GM18517 (cell line): ENCODE measurements at regions not wholly inside any gene's neighbourhood (a gene's known extent, or its start where the extent isn't known, plus 50 kb on each side); places are given as distances from the start of the nearest gene placed in this dataset.

ENCODE experiments used
- ATAC-seq: cut with Tn5 transposase; IDR thresholded peaks from one replicate; pipeline ENCODE4 v1.9.1; 2021; ENCODE audit warnings: mild to moderate bottlenecking, moderate library complexity; ENCODE audit not compliant: unreplicated experiment

DNA sequence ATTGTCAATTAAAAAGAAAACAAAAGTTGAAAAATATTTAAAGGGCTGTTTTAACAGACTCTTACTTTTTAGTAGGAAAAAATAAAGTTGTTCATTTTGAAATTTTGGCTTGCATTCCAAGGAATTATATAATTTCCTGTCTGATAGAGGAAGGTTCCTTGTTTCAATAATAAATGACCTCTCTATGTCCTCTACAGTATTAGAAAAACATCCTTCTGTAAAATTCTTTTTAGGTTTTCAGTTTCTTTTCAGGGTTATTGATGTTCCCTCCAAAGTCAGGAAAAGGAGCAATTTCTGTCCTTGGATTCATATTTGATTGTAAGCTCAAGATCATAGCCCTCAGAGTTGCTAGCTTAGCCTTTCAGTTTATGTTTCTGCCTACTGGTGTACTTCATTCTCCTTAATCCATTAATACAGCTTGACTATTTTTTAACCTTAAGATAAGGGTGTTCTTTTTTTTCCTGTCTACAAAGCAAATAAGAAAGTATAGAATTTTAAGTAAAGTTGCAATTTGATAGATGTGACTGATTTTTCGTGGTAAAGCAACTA is 125.2 kb upstream of the COL3A1 start:
- no peak for ATAC-seq

DNA sequence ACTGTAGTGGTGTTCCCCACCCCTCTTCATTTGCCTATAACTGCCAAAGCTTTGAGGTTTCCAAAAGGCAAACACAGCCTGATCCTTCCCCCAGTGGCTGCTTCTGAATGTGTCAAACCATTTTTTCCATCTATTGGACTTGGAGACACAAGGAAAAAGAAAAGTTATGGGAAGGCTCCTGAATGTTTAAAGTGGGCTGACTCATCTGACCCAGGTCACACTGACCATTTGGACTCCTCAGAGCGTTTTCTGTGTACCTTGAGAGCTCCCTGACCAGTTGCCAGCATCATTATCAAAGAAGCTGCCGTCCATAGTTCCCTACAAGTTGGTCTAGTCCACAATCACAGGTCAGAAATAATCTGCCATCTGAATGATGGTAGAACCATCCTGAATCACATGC is 123.4 kb upstream of the COL3A1 start:
- no peak for ATAC-seq

DNA sequence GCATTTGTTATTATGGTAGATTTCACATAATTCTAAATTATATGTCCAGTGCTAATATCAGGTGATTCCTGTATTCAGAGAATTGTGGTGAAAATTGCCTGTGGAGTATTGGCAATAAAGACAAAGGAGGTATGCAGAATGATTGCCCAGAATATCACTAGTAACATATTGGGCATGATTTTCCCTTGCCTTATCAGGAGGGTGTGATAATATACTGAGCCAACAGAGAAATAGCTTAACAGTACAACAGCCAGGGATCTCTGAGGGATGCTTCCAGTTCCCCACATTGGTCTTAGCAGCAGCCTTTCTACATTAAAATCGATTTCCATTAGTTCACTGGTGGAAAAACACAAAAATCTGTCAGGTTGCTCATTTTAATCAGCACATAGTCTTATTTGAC is 122.9 kb upstream of the COL3A1 start:
- ATAC-seq: no peak

DNA sequence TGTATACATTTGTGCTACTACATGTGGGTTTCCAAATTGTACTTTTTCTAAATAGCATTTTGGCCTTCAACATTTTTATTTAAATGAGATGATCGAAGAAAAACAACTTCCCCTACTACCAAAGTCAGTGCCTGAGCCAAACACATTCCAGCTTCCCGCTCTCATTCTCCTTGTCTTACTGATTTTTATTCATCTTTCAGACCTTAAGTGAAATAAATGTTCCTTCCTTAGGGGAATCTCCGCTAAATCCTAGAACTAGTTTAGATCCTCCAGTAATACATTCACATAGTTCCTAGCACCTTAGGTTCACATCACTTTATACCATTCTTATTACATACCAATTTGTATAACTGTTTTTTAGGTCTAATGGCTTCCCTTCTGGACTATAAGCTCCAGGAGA is 122.3 kb upstream of the COL3A1 start:
- ATAC-seq: no peak

DNA sequence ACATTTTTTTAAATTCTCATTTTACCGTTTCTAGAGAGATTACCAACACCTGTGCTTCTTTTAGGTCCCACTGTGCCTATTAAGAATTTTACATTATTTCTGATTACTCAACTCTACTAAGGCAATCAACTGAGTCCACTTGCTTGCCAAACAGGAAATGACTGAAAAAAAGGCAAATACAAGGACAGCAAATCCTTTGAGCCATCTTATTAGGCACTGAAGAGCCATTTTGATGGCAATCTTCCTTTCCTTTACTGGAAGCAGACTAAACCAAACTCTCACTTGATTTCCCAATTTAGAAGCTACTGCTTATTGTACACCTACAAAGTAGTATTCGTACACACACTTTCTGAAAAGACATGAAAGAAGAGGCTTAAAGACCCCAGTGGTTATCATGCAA is 121.4 kb upstream of the COL3A1 start:
- no peak for ATAC-seq

DNA sequence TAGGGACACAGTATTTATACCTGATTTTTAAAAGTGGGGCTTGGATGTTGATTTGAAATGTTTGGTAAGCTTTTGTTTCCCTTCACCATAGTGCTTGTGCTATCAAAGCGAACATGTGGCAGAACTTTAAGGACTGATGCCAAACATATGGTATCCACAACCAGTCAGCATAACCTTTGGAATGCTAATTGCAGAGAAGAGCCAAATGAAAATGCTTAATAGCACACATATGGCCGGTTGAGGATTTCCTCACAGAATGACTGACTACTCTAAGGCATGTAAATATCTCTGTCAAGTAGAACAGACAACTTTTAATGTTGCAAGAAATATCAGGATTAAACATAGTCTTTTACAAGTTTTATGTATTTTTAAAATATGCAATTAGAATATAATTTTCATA is 120.9 kb upstream of the COL3A1 start:
- no peak for ATAC-seq

DNA sequence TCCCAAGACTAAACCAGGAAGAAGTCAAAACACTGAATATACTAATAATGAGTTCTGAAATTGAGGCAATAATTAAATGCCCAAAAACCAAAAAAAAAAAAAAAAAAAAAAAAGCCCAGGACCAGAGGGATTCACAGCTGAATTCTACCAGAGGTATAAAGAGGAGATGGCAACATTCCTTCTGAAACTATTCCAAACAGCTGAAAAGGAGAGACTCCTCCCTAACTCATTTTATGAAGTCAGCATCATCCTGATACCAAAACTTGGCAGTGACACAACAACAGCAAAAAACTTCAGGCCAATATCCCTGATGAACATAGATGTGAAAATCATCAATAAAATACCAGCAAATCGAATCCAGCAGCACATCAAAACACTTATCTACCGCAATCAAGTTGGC is 108.5 kb upstream of the COL3A1 start:
- no peak for ATAC-seq

DNA sequence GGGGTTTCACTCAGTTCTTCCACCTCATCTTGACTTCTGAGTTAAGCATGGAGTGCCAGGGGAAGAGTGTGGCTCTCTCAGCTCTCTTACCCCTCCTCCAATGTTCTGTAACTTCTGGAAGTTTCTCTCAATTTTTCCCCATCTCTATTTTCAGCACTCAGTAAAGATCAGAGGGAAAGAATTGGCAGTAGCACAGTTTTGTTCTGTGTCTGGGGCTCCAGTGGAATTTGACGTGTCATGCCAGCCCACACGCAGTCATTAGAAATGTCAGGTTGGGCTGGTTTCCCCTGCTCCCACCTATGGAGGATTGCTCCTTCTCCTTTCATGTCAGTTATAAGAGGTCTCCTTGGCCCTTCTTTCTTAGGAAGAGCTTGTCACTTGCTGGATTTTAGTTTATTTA is 104.6 kb upstream of the COL3A1 start:
- ATAC-seq: no peak

DNA sequence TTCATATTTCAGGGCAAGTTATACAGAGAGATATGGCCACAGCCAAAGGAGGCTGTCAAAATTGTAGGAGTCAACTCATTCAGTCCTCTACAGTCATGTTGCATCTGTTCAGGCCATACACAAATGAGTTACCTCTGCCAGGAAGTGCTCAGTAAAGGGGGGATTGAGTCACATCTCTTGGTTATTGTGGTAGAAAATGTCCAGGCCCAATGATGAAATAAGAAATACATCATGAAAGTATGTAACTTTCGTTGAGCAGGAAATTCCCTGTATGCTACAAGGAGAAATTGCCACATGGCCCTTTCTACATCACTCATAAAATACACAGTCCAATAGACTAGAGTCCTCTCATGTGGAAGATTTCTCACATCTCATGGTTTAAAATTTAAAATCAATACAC is 103.9 kb upstream of the COL3A1 start:
- ATAC-seq: no peak

DNA sequence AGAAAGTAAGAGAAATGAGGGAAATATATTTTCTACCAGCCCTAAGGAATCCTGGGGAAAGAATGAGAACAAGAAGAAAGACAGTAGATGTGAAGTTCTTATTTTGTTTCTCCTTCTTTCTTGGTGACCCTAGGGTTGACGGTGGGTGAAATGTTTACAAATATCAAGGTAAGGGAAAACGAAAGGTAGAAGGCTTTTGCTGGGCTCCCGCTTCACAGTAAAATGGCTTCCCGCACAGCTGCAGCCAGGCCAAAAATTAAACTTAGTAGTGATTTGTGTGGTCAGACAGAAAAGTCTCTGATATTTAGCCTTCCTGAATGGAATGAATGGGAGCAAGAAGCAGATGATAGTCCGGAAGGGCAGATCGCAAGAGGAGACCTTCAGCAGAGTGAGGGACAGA is 99.1 kb upstream of the COL3A1 start:
- ATAC-seq: no peak

DNA sequence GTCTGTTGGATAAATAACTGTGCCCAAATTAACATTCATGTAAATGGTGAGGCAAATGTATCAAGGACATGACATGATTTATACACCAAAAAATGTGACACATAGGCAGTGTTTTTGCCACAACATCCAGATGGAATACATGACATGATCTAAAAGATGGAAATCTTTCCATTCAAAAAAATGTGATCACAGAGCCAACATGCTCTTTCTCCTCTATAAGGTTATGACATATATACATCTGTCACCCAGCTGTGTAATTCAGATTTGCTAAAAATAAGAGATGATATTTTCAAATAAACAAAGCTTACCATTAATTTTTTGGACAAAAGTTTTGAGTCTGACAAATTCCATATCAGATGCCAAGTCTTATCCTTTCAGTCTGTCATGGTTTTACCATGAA is 95.5 kb upstream of the COL3A1 start:
- no peak for ATAC-seq

DNA sequence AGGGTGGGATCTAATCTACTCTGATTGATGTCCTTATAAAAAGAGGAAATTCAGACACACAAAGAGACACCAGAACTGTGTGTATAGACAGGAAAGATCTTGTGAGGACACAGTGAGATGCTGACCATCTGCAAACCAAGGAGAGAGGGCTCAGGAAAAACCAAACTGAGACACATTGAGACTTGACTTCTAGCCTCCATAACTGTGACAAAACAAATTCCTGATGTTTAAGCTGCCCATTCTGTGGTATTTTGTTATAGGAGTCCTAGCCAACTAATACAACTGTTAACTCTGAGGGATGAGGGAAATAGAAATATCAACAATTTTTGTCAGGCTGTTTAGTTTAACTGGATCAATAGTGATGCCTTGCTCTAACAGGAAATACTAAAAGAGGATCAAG is 93.4 kb upstream of the COL3A1 start:
- no peak for ATAC-seq

DNA sequence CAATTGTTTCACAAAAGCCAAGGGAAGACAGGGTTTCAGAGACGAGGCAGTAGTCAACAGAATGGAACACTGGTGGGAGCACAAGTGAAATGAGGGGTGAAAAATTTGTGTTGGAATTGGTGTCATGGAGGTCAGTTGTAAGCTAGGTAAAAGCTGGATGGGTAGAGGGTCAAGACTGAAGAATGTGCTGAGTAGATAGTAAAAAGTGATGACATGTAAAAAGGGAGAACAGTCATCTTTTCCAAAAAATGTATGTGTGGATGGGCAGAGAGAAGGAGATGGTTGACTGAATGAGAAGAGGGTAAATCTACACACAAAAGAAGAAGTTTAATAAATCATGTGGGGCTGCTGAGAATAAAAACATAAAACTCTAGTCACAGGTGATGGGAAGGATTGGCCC is 92.7 kb upstream of the COL3A1 start:
- no peak for ATAC-seq

DNA sequence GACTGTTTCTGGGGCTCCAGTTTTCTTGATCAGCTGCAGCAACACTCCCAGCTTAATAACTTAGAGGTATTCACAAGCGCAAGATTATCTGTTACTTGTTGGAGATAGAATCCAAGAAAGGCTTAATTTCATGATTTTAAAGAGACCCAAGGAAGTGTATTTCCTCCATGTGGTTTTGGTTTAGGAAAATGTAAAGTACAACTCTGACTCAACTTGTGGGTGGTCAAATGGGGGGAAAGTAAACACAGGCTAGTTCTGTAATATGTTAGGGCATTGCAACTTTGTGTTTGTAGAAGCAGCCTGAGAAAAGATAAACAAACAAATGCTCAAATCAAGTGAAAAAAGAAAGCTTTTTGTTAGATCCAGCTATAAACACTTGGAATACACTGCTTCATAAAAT is 90.1 kb upstream of the COL3A1 start:
- no peak for ATAC-seq

DNA sequence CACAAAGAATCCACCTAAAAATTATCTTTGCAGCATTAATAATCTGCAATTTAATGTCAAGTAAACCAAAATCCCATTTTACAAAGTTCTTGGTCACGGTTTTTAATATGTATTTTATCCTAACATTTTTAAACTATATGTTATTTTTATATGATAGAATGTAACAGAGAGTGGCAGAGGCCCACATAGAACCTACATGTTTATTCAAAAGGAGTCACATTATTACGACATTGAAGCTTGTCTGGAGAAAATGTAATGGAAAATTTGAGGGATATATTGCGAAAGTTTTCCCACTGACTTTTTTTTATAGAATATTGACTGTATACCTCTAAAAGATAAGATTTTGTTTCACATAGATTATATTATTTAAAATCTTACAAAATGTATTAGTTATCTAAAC is 89.7 kb upstream of the COL3A1 start:
- no peak for ATAC-seq

DNA sequence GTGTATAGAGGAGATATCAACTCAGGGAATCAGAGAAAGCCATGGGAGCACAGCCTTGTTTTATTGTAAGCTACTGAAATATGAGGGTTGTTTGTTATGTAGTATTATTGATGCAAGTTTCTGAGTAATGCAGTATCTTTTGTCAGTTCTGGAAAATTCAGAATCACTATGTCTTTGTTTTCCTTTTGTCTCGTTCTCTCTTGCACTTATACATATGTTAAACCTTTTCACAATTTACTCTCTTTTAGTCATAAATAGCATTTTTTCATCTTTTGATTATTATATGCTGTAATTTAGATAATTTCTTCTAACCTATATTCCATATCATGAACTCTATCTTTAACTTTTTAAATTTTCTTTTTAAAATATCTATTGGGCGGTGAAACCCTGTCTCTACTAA is 85.0 kb upstream of the COL3A1 start:
- no peak for ATAC-seq

DNA sequence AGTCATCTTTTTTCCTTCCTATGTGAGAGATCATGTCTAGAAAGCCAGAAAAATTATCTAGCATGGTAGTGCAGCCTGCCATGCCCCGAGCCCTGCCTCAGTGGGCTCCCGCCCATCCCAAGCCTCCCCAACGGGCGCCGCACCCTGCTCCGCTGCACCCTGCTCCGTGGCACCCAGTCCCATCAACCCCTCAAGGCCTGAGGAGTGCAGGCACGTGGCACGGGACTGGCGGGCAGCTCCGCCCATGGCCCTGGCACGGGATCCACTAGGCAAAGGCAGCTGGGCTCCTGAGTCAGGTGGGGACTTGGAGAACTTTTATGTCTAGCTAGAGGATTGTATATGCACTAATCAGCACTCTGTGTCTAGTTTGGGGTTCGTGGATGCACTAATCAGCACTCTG is 83.4 kb upstream of the COL3A1 start:
- no peak for ATAC-seq

DNA sequence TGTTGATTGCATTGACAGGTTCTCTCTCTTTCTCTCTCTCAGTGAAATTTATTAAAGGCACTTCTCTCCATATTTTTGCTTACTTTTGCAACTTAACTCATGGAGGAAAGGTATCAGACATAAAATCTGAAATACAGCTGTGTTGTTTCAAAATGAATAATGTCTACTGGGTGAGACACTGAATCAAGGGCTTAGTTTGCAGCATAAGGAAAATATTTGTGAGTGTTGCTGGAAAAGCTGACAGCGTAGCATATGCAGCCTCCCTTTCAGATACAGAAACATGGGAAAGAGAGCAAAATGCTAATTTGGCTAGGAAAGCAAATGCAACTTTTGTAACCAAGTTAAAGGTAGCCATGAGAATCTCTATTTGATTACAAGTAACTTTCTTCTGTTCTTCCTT is 81.5 kb upstream of the COL3A1 start:
- no peak for ATAC-seq

DNA sequence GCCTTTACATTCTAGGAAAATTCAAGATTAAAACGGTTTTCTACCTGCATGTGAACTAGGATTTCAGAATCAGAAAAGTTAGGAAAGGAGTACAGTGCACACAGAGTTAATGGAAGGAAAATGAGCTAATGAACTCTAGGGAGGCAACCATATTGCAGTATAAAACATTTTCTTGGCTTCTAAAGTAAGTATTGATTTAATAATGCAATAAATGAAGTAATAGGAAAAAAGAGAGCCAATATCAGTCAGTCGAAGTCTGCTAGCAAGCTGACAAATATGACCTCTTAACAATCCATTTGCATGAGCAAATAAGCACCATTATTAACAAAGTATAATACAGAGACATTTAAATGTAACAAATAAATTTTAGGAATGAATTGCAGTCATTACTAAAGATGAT is 80.2 kb upstream of the COL3A1 start:
- ATAC-seq: no peak

DNA sequence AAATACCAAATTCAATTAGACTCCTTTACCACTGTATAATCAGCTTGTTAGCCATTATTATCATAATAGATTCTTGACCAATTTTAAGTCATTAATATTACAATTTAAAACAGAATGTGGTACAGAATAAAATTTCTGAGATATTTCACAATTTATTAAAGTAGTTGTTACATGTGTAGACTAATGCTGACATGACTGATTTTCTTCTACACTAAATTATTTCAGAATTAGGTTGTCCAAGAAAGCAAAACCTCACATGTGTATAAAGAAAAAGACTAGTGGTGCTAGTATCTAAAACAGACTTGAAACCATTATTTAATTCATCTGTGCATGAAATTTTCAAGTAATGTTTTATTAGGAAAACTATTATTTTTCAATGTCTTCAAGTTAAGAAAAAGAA is 79.2 kb upstream of the COL3A1 start:
- ATAC-seq: no peak

DNA sequence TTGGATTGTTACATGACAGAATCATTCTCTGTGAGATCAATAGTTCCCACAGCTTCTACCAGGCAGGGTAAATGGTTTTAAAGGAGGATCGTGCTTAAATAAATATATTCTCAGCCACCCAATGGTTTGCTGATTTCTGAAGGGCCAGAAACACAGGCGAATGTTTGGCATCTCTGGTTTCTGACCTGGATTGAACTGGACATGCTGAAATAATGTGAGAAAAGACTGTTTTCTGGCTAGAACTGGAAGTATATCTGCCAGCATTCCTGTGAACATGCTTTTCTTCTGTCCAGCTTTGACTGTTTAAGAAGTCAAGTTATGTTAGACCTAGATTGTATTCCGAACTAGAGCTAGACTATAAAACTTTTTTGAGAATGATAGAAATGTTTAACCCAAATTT is 77.1 kb upstream of the COL3A1 start:
- ATAC-seq: no peak

DNA sequence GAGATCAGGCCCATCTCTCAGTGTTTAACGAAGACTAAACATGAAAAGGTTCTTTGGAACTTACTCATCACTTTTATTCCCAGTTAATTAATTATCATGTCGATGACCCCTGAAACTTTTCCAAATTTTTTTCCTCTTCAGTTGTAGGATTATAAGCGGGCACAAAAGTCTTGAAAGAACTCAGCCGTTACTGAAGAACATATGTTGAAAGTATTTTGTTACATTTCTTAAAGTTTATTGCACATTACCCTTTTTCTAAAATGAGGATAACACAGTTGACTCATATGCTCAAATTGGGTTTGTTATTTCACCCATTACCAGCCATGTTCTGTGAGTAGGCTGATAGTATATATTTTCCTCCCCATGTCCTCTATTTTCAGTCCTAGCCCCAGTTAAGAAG is 75.9 kb upstream of the COL3A1 start:
- no peak for ATAC-seq

DNA sequence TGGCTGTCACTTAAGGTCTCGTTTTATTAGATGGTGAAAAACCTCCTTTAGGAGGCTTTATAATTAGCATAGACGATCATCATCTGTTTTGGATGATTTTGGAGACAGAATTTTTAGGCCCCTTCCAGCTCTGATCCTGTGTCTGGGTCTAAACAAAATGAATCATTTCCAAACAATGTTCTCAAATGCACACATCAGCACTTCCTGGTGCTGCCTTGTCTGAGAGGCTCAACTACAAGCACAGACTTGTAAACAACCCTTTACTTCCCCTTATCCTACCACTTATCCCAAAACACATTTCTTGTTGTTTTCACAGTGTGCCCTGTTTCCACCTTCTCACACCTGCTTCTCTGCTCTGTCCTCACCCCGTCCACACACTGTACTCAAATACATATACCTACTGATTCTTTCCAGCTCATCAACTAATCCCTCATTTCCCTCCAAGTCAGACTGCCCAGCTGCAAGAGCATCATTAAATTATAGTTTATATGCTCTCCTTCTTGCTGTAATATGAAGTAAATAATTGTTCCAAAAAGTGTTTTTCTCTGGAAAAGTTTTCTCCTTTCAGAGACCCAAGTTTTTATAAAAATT is 71.2 kb upstream of the COL3A1 start:
- no peak for ATAC-seq

DNA sequence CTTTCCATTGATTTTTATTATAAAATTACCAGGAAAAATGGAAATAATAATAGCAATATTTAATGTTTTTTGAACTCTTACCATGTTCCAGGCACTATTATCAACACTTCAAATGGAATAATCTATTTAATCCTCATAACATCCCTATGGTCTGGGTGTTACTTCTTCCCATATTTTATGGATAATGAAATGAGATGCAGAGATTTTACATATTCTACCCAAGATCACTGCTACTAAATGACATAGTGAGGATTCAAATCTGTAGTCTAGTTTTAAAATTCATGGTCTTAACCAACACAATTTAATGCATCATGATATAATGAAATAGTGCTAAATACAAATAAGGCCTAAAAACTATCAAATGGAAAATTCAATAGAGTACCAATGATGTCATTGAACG is 70.4 kb upstream of the COL3A1 start:
- ATAC-seq: no peak
